ENCODE measurements at regions not wholly inside any gene's neighbourhood (a gene's known extent, or its start where the extent isn't known, plus 50 kb on each side); places are given as distances from the start of the nearest gene placed in this dataset.

- TF ChIP-seq, protein P1, sequence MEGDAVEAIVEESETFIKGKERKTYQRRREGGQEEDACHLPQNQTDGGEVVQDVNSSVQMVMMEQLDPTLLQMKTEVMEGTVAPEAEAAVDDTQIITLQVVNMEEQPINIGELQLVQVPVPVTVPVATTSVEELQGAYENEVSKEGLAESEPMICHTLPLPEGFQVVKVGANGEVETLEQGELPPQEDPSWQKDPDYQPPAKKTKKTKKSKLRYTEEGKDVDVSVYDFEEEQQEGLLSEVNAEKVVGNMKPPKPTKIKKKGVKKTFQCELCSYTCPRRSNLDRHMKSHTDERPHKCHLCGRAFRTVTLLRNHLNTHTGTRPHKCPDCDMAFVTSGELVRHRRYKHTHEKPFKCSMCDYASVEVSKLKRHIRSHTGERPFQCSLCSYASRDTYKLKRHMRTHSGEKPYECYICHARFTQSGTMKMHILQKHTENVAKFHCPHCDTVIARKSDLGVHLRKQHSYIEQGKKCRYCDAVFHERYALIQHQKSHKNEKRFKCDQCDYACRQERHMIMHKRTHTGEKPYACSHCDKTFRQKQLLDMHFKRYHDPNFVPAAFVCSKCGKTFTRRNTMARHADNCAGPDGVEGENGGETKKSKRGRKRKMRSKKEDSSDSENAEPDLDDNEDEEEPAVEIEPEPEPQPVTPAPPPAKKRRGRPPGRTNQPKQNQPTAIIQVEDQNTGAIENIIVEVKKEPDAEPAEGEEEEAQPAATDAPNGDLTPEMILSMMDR (IDR thresholded peaks at IDR 0.05 in 2 of 3, conservative IDR thresholded peaks at IDR 0.05 in 1 of 3; ENCODE audit: control insufficient read depth in 2 of 3, extremely low read depth in 1 of 3, insufficient read depth in 1 of 3, low read depth in 3 of 3, low read length in 3 of 3), result no peak
- TF ChIP-seq CBFB (IDR thresholded peaks at IDR 0.05; ENCODE audit: low read depth) (no peak), MXI1 (IDR thresholded peaks at IDR 0.05; ENCODE audit: low read depth, low read length) (no peak), MEF2A (IDR thresholded peaks at IDR 0.05; ENCODE audit: insufficient read depth, low read depth, low read length) (no peak), CEBPB (IDR thresholded peaks at IDR 0.05; ENCODE audit: borderline replicate concordance in 1 of 2, low read depth in 2 of 2, low read length in 2 of 2) (no peak), SIN3A (IDR thresholded peaks at IDR 0.05; ENCODE audit: low read depth, low read length) (no peak), SREBF1 (IDR thresholded peaks at IDR 0.05; ENCODE audit: low read length) (no peak), CBX3 (IDR thresholded peaks at IDR 0.05; ENCODE audit: borderline replicate concordance, low read depth) (no peak), POLR2A (IDR thresholded peaks at IDR 0.05; ENCODE audit: low read depth, low read length) (no peak), MAX (IDR thresholded peaks at IDR 0.05; ENCODE audit: low read depth, low read length) (no peak)
These were observed 97.9 kb upstream of the PALS2 start for GRCh38 chr7:24475166-24475961.

Data from GM12878 (cell line).